HG03378 (cell line): ENCODE measurements at regions not wholly inside any gene's neighbourhood (a gene's known extent, or its start where the extent isn't known, plus 50 kb on each side); places are given as distances from the start of the nearest gene placed in this dataset.

ENCODE experiments used
- ATAC-seq: cut with Tn5 transposase; IDR thresholded peaks from one replicate; pipeline ENCODE4 v1.9.1; 2021; ENCODE audit warnings: mild to moderate bottlenecking, moderate library complexity; ENCODE audit not compliant: unreplicated experiment

DNA sequence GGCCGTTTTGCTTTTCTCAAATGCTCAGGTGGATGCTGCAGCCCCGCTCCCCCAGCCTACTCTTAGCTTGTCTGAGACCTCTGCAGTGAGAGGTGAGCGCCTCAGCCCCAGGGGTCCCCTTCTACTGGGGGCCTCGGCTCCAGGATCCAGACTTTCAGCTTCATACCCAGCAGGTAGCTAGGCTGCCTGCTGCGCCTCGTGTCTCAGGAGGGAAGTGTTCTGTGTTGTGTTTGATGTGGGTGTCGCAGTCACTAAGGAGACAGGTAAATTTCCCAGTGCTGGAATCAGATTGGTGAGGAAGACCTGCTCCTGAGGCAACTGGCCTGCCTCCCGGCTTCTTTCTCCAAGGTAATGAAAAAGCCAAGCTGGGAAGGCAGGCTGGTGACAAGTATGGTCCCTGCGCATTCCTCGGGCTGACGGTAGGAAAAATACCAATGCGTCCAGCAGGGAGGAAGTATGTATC lies 604.0 kb upstream of the SALL1 start:
- no peak for ATAC-seq

- ATAC-seq, result no peak
These were observed 602.5 kb upstream of the SALL1 start for GRCh38 chr16:51753467-51754127.

DNA sequence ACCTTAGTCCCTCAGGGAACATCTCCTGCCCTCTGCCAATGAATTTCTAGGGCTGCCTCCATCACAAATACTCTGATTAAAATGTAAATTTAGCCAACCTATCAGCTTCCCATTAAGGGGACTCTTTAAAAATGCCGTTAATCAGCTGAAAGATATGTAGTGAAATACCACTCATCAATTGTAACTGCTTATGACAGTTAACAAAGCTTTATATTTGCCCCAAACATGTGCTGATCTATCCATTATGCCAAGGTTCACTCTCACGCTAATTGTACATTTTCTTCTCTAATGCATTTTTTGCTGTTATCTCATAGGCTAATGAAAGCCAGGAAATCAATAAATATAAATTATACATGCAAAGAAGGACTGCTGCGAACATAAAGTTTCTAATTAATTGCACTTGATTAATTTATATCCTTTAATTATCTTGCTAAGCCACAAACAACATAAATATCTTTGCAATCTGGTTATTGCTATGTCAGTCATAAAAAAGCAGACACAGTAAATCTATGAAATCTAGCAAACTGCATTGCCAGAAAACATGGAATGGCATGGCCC lies 601.4 kb upstream of the SALL1 start:
- no peak for ATAC-seq

- ATAC-seq, result no peak
These were observed 596.3 kb upstream of the SALL1 start for GRCh38 chr16:51747329-51747728.

GRCh38 chr16:51734220-51734619 lies 583.1 kb upstream of the SALL1 start:
- ATAC-seq, result no peak

- no peak for ATAC-seq
These were observed 582.1 kb upstream of the SALL1 start for GRCh38 chr16:51733181-51733580.

DNA sequence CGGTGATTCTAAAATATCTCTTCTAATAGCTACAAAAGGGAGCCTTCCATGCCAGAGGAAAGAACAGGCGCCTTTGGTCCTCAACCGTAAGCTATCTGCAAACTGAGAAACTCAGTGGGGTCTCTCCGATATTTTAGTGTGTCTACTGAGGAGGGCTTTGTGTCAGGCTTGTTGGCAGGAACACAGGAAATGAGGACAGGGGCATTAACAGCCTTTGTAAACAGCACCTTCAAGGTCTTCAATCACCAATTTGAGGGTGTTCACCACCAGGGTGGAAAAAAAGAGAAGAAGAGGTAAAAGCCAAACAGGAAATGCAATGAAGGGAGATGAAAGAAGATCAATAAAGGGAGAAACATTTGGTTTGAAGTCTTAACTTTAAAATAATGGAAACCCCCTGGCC lies 580.1 kb upstream of the SALL1 start:
- ATAC-seq, result no peak

- ATAC-seq, result no peak
These were observed 572.1 kb upstream of the SALL1 start for GRCh38 chr16:51723036-51723724.

DNA sequence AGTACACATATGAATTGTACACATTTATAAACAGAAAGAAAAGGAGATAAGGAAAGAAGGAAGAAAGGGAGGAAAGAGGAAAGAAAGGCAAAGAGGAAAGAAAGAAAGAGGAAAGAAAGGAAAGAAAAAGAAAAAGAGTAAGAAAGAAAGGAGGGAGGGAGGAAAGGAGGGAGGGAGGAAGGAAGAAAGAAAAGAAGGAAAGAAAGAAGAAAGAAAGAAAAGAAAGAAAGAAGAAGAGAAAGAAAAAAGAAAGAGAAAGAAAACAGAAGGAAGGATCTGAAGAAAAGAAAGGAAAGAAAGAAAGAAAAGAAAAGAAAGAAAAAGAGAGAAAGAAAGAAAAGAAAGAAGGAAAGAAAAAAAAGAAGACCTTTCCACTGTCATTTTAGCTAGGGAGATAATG lies 571.4 kb upstream of the SALL1 start:
- ATAC-seq, result no peak

DNA sequence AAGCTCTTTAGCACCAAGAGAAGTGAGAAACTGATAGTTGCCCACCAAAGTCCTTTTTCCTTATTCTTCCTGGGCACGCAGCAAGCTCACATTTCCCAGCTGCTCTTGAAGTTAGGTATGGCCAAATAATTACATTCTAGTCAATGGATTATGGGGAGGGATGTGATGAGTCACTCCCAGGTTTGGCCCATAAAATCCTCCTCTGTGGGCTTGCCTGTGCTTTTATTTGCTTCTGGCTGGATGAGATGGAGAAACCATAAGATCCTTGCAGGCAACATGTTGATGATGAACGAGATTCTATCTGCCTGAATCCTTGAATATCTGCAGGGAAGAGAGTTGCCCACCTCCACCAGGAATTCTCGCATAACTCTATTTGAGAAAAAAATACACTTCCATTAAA lies 568.3 kb upstream of the SALL1 start:
- no peak for ATAC-seq

GRCh38 chr16:51716195-51716594 lies 565.1 kb upstream of the SALL1 start:
- ATAC-seq, result no peak

DNA sequence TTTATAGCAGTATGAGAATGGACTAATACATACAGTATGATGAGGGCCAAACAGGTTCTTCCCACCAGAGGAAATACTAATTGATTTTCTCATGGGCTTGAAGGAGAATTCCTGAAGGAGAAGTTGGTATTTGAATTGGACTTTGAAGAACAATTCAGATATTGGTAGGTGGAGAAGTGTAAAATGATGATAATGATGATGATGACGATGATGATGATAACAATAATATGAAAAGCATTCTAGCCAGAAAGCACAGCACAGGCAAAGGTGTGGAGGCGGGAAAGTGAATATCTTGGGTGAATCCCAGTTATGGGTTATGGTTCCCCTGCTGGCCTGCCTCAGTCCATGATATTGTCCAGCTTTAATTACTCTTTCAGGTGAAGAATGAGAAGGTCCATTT lies 562.4 kb upstream of the SALL1 start:
- ATAC-seq, result no peak

DNA sequence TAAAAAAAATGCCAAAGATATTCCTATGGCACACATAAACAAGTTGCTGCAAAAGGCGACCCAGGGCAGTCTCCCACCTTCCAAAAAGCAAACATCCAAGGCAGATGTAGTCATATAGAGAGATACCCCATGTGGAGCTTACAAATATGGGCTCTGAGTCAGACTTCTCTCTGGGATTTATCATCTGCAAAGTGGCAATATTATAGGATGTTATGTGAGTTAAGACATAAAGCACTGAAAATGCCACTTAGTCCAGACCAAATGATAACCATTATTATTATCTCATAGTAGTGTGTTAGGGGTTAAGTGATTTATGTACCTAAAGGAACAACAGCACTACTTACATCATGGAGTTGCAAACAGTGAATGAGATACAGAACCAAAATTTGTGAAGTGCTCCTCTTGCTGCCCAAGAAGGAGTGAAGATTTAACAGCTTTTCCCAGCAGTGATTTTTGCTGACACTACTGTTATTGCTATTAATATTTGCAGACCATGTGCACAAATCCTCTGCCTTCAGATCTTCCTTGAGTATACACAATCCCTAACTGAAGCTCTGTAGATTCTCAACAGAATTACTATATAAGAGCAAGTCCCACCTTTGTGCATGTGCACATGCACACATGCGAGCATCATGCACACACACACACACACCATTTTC lies 560.0 kb upstream of the SALL1 start:
- ATAC-seq, result no peak

- no peak for ATAC-seq
These were observed 559.1 kb upstream of the SALL1 start for GRCh38 chr16:51710186-51710585.

GRCh38 chr16:51708861-51709260 lies 557.8 kb upstream of the SALL1 start:
- ATAC-seq, result no peak

DNA sequence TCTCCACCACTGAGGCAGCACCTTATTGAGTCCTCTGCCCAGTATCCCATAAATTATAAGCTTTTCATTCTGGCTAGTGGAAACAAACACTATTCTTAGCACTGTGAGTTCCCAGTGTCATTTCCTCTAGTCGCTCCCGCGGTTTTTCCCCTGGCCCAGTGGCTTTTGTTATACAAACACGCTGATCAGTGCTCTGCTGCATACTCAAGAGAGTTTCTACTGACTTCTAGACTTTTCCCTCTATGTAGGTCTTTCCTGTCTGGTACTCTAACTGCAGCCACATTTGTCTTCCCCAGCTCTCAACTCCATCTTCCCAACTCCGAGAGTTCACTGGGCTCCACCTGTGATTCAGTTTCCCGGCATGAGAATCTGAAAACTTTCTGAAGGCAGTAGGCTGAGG lies 556.6 kb upstream of the SALL1 start:
- ATAC-seq, result no peak

DNA sequence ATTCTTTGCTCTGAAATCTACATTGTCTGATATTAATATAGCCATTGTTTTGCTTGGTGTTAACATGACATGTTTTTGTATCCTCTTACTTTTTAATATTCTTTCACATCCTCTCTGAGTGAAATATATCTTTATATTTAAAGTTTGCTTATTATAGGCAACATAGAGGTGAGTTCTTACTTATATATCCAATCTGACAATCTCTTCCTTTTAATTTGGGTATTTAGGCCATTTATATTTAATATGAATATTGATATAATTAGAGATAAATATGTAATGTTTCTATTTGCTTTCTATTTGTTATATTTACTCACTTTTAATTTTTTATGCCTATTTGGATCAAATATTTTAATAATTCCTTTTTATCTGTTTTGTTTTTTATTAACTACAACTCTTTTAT lies 554.1 kb upstream of the SALL1 start:
- ATAC-seq, result no peak

DNA sequence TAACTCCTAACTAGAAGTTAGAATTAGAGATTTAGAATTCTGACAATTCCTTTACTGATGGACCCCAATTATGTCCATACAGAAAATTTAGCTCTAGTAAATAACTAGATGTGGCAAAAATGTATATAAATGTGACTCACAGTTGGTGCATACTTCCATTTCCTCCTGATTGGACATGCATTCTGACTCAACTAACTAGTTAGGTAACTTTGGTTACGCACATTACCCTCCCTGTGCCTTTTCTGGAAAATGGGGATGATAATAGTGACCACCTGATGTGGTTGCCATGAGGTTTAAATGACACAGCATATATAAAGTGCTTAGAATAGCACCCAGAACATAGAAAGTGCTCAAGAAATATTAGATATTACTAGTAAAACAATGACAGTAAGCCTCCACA lies 550.0 kb upstream of the SALL1 start:
- no peak for ATAC-seq

GRCh38 chr16:51699686-51700396 lies 548.8 kb upstream of the SALL1 start:
- ATAC-seq, result no peak

DNA sequence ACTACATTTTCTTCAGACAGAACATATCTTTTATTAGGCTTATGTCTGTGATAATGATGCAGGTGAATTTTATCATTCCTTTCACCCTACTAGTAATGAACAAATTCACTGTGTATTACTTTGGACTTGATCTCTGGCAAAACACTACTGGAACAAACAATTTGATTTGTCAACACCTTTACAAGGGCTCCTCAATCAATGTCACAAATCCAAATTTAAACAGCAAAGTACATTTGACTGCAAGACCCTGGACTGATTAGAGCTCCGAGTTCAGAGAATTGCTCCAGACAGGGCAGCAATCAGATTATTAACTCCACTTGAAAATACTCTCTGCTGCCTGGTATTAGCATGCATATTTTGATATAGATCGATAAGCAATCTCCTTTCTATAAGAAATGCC lies 547.6 kb upstream of the SALL1 start:
- no peak for ATAC-seq

DNA sequence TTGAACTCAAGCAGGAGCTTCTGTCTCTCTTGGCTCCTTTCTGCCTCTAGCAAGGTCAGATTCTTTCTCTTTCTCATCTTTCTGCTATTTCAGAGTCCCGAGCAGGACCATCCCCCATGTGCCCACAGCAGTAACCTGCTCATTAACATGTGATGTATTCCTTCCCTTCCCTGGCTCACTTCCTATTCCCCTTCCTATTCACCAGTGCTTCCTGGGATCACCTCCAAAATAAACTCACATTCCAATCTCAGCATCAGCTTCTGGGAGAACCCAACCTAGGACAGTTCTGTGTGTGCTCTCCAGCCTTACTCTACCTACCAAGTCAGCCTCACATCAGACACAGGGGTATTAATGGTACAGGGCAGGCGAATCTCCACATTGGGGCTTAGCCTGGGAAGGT lies 546.4 kb upstream of the SALL1 start:
- no peak for ATAC-seq
